CD4-positive, alpha-beta T cell (primary cell): ENCODE measurements at regions not wholly inside any gene's neighbourhood (a gene's known extent, or its start where the extent isn't known, plus 50 kb on each side); places are given as distances from the start of the nearest gene placed in this dataset.

Experiments used
- ATAC-seq: fragments of 200-7000 bp; cut with Tn5 transposase; one replicate; pipeline ENCODE4 v1.10.0; 2022; ENCODE audit warnings: mild to moderate bottlenecking; ENCODE audit not compliant: poor library complexity
- CTCF ChIA-PET: fragments of 350-600 bp; sonication (Branson Sonifier 250); formaldehyde crosslinking; loops from one replicate; lab custom pipeline; 2021; ENCODE audit warnings: antibody characterized with exemption, inconsistent platforms; lab: Charles Lee
- POLR2A ChIA-PET: fragments of 350-600 bp; sonication (Branson Sonifier 250); formaldehyde crosslinking; loops from one replicate; lab custom pipeline; 2021; ENCODE audit warnings: antibody characterized with exemption, inconsistent platforms; lab: Charles Lee
- DNase-seq, 14 experiments: peaks; one replicate each; pipeline ENCODE4 v3.0.0-alpha.2; 2013 to 2020; ENCODE audit warnings: mixed read lengths in 2 of 14
- H3K27ac ChIP-seq, 2 donors: one replicate each; pipeline versions ENCODE4 v1.5.1 to v1.7.0; 2013; ENCODE audit warnings: low read length in 2 of 2, low read depth in 1 of 2, mild to moderate bottlenecking in 1 of 2
- H3K27me3 ChIP-seq, 2 experiments: 1 replicate in 1 of 2; 2 replicates in 1 of 2; pipeline versions ENCODE4 v1.6.1 to v1.7.0; 2013; ENCODE audit warnings: low read length in 2 of 2, control low read depth in 1 of 2, mild to moderate bottlenecking in 1 of 2, moderate library complexity in 1 of 2; ENCODE audit not compliant: insufficient read depth in 2 of 2, control insufficient read depth in 1 of 2
- H3K36me3 ChIP-seq: one replicate; pipeline ENCODE4 v1.6.1; 2013; ENCODE audit warnings: low read length, control low read depth; ENCODE audit not compliant: insufficient read depth
- H3K4me1 ChIP-seq: one replicate; pipeline ENCODE4 v1.6.1; 2013; ENCODE audit warnings: low read length, control low read depth; ENCODE audit not compliant: insufficient read depth
- H3K4me3 ChIP-seq: one replicate; pipeline ENCODE4 v1.5.1; 2013; ENCODE audit warnings: mild to moderate bottlenecking, low read length, moderate library complexity
- H3K9me3 ChIP-seq, 2 experiments: 1 replicate in 1 of 2; 2 replicates in 1 of 2; pipeline versions ENCODE4 v1.6.1 to v1.7.0; 2013; ENCODE audit warnings: low read length in 2 of 2, mild to moderate bottlenecking in 2 of 2, control low read depth in 1 of 2, moderate library complexity in 1 of 2; ENCODE audit not compliant: control insufficient read depth in 1 of 2, insufficient read depth in 1 of 2
- H3K27ac Mint-ChIP-seq: one replicate; pipeline ENCODE4 v1.8.0; 2020; ENCODE audit warnings: mixed read lengths
- H3K27me3 Mint-ChIP-seq: one replicate; pipeline ENCODE4 v1.8.0; 2021; ENCODE audit warnings: mixed read lengths
- H3K36me3 Mint-ChIP-seq: one replicate; pipeline ENCODE4 v1.8.0; 2021; ENCODE audit warnings: low read depth, mixed read lengths
- H3K4me1 Mint-ChIP-seq: one replicate; pipeline ENCODE4 v1.8.0; 2021; ENCODE audit warnings: low read depth, mixed read lengths
- H3K4me3 Mint-ChIP-seq: one replicate; pipeline ENCODE4 v1.8.0; 2020; ENCODE audit warnings: mild to moderate bottlenecking, mixed read lengths
- H3K9me3 Mint-ChIP-seq: one replicate; pipeline ENCODE4 v1.8.0; 2020; ENCODE audit warnings: mixed read lengths
- CTCF ChIP-seq: fragments of 200-600 bp; IDR thresholded peaks from one replicate; pipeline ENCODE4 v1.8.0; 2022; ENCODE audit warnings: antibody characterized with exemption, mild to moderate bottlenecking
- intact Hi-C, 2 experiments: fragments of 100-400 bp; cut with DNase I in 1 of 2; cut with micrococcal nuclease in 1 of 2; formaldehyde crosslinking; loops; one replicate each; pipeline versions ENCODE4 v1.15.1 to v1.9.0; 2023 to 2025; cut with DNase I, micrococcal nuclease

GRCh38 chr2:122512091-122512490 is 756.6 kb downstream of the TSN start:
- TF ChIP-seq CTCF, result no peak

GRCh38 chr2:122514451-122514996 is 759.1 kb downstream of the TSN start:
- H3K36me3 Mint-ChIP-seq, result no peaks in the 10 kb centered on the region
- no peaks in the 10 kb centered on the region for H3K27me3 Mint-ChIP-seq
- no peaks in the 10 kb centered on the region for H3K4me1 Mint-ChIP-seq
- no peak for DNase-seq
- H3K27me3 ChIP-seq, result no peaks in the 10 kb centered on the region
- peaks cover 2% of the 10 kb centered on the region for H3K9me3 Mint-ChIP-seq
- intact Hi-C loops, result no loop called here
- TF ChIP-seq CTCF, result no peak
- H3K27ac Mint-ChIP-seq, result no peak overlapping the region
- H3K36me3 ChIP-seq, result no peaks in the 10 kb centered on the region
- CTCF ChIA-PET, result no interaction called here
- H3K27ac ChIP-seq, result no peak overlapping the region
- no peak overlapping the region for H3K4me3 Mint-ChIP-seq
- ATAC-seq, result no peak
- no peaks in the 10 kb centered on the region for H3K4me1 ChIP-seq
- peaks cover 0 to 3% of the 10 kb centered on the region in 2 experiments for H3K9me3 ChIP-seq
- H3K4me3 ChIP-seq, result no peak overlapping the region
- POLR2A ChIA-PET, result no interaction called here

More at GRCh38 chr2:122512091-122512490, 756.6 kb downstream of the TSN start:
- no peak for ATAC-seq
- CTCF ChIA-PET, result no interaction called here
- Mint-ChIP-seq H3K9me3 (peaks cover 2% of the 10 kb centered on the region), H3K4me1 (no peaks in the 10 kb centered on the region), H3K27me3 (no peaks in the 10 kb centered on the region), H3K36me3 (no peaks in the 10 kb centered on the region), H3K27ac (no peak overlapping the region), H3K4me3 (no peak overlapping the region)
- Histone ChIP-seq H3K36me3 (no peaks in the 10 kb centered on the region), H3K4me3 (no peak overlapping the region), H3K27me3 (no peaks in the 10 kb centered on the region), H3K9me3 (peaks cover 0 to 3% of the 10 kb centered on the region in 2 experiments), H3K4me1 (no peaks in the 10 kb centered on the region), H3K27ac (no peak overlapping the region)
- intact Hi-C loops, result no loop called here
- no peak for DNase-seq
- POLR2A ChIA-PET, result no interaction called here

- intact Hi-C loops, result no loop called here
- H3K27ac Mint-ChIP-seq, result no peak overlapping the region
- Histone ChIP-seq H3K27ac (no peak overlapping the region), H3K9me3 (peaks cover 0 to 3% of the 10 kb centered on the region in 2 experiments), H3K36me3 (no peaks in the 10 kb centered on the region), H3K4me1 (no peaks in the 10 kb centered on the region), H3K4me3 (no peak overlapping the region), H3K27me3 (no peaks in the 10 kb centered on the region)
- CTCF ChIA-PET, result no interaction called here
- H3K27me3 Mint-ChIP-seq, result no peaks in the 10 kb centered on the region
- no peaks in the 10 kb centered on the region for H3K4me1 Mint-ChIP-seq
- TF ChIP-seq CTCF, result no peak
- DNase-seq (no peak), ATAC-seq (no peak)
- H3K36me3 Mint-ChIP-seq, result no peaks in the 10 kb centered on the region
- no peak overlapping the region for H3K4me3 Mint-ChIP-seq
- POLR2A ChIA-PET, result no interaction called here
- peaks cover 2% of the 10 kb centered on the region for H3K9me3 Mint-ChIP-seq
Observed at GRCh38 chr2:122515731-122516290, 760.4 kb downstream of the TSN start.
